ENCODE measurements at regions not wholly inside any gene's neighbourhood (a gene's known extent, or its start where the extent isn't known, plus 50 kb on each side); places are given as distances from the start of the nearest gene placed in this dataset.
"Not testable (repeated sequence)": the region's sequence is repeated elsewhere in the genome, so short reads cannot be mapped to it uniquely, and the experiment has no call there.

GRCh38 chr9:104367507-104367906, 136.6 kb upstream of the OR13F1 start:
- peaks cover 8% of the 10 kb centered on the region for H3K9me3 ChIP-seq (ENCODE audit: control insufficient read depth, low read depth, low read length)
- H3K4me1 ChIP-seq (ENCODE audit: control insufficient read depth, insufficient read depth, low read length) = no peaks in the 10 kb centered on the region
- no peak overlapping the region for H3K4me3 ChIP-seq (ENCODE audit: low read length)
- DNase-seq = no peak
- no peak overlapping the region for H3K27ac ChIP-seq (ENCODE audit: low read length)
- H3K27me3 ChIP-seq (ENCODE audit: control insufficient read depth, insufficient read depth, low read length) = no peaks in the 10 kb centered on the region
- H3K36me3 ChIP-seq (ENCODE audit: control insufficient read depth, insufficient read depth, low read length) = no peaks in the 10 kb centered on the region

DNA sequence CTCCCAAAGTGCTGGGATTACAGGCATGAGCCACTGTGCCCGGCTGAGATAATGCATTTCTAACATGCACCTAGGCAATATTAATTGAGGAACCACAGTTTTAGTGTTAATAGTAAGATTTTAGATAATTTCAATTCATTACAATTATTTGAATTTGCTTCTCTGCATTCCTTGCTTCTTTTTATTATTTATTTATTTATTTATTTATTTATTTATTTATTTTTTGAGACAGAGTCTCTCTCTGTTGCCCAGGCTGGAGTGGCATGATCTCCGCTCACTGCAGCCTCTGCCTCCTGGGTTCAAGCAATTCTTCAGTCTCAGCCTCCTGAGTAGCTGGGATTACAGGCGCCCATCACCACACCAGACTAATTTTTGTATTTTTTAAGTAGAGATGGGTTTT, 135.7 kb upstream of the OR13F1 start:
- not testable (repeated sequence) for H3K27ac ChIP-seq (ENCODE audit: low read length); H3K36me3 ChIP-seq (ENCODE audit: control insufficient read depth, insufficient read depth, low read length); H3K4me3 ChIP-seq (ENCODE audit: low read length); H3K9me3 ChIP-seq (ENCODE audit: control insufficient read depth, low read depth, low read length); DNase-seq; H3K27me3 ChIP-seq (ENCODE audit: control insufficient read depth, insufficient read depth, low read length); H3K4me1 ChIP-seq (ENCODE audit: control insufficient read depth, insufficient read depth, low read length)
- WGBS (ENCODE audit: insufficient coverage, low lambda C conversion rate) = no CpG with 5 or more reads among the region's 3 CpGs

GRCh38 chr9:104374711-104375110, 129.4 kb upstream of the OR13F1 start:
- no peaks in the 10 kb centered on the region for H3K9me3 ChIP-seq (ENCODE audit: control insufficient read depth, low read depth, low read length)
- no peaks in the 10 kb centered on the region for H3K36me3 ChIP-seq (ENCODE audit: control insufficient read depth, insufficient read depth, low read length)
- no peaks in the 10 kb centered on the region for H3K4me1 ChIP-seq (ENCODE audit: control insufficient read depth, insufficient read depth, low read length)
- no peak overlapping the region for H3K27ac ChIP-seq (ENCODE audit: low read length)
- 70% methylated on average over 2 of the region's 3 CpGs for WGBS (ENCODE audit: insufficient coverage, low lambda C conversion rate)
- no peaks in the 10 kb centered on the region for H3K27me3 ChIP-seq (ENCODE audit: control insufficient read depth, insufficient read depth, low read length)
- H3K4me3 ChIP-seq (ENCODE audit: low read length) = no peak overlapping the region
- DNase-seq = no peak

- no peaks in the 10 kb centered on the region for H3K27me3 ChIP-seq (ENCODE audit: control insufficient read depth, insufficient read depth, low read length)
- H3K9me3 ChIP-seq (ENCODE audit: control insufficient read depth, low read depth, low read length) = no peaks in the 10 kb centered on the region
- no peak for DNase-seq
- no peak overlapping the region for H3K27ac ChIP-seq (ENCODE audit: low read length)
- H3K4me3 ChIP-seq (ENCODE audit: low read length) = no peak overlapping the region
- H3K36me3 ChIP-seq (ENCODE audit: control insufficient read depth, insufficient read depth, low read length) = no peaks in the 10 kb centered on the region
- WGBS (ENCODE audit: insufficient coverage, low lambda C conversion rate) = no CpG with 5 or more reads among the region's 2 CpGs
- H3K4me1 ChIP-seq (ENCODE audit: control insufficient read depth, insufficient read depth, low read length) = no peaks in the 10 kb centered on the region
Observed at GRCh38 chr9:104386013-104386412, 118.0 kb upstream of the OR13F1 start.

GRCh38 chr9:104386425-104387069, 117.5 kb upstream of the OR13F1 start:
- no CpG with 5 or more reads among the region's 1 CpG for WGBS (ENCODE audit: insufficient coverage, low lambda C conversion rate)
- no peak overlapping the region for H3K27ac ChIP-seq (ENCODE audit: low read length)
- H3K27me3 ChIP-seq (ENCODE audit: control insufficient read depth, insufficient read depth, low read length) = no peaks in the 10 kb centered on the region
- H3K4me1 ChIP-seq (ENCODE audit: control insufficient read depth, insufficient read depth, low read length) = no peaks in the 10 kb centered on the region
- H3K4me3 ChIP-seq (ENCODE audit: low read length) = no peak overlapping the region
- no peaks in the 10 kb centered on the region for H3K9me3 ChIP-seq (ENCODE audit: control insufficient read depth, low read depth, low read length)
- DNase-seq = peak; percentile 9 to 10
- no peaks in the 10 kb centered on the region for H3K36me3 ChIP-seq (ENCODE audit: control insufficient read depth, insufficient read depth, low read length)

DNA sequence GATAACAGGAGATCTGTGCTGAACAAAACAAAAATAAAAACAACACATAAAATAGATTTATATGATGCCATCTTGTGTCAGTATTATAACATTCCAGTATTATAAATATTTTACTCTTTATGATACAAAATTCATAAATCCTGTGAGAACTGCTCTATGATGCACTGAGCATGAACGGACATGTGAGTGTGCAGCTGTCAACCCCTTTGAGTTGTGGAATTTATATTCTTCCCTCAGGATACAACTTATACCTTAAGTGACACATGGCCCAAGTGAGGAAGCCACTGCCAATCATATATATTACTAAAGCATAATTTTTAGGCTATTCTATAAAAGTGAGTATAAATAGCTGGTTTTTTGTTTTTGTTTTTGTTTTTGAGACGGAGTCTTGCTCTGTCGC, 116.0 kb upstream of the OR13F1 start:
- 100% methylated on average over 2 of the region's 3 CpGs for WGBS (ENCODE audit: insufficient coverage, low lambda C conversion rate)
- Histone ChIP-seq H3K4me3 (ENCODE audit: low read length) (no peak overlapping the region), H3K27me3 (ENCODE audit: control insufficient read depth, insufficient read depth, low read length) (no peaks in the 10 kb centered on the region), H3K4me1 (ENCODE audit: control insufficient read depth, insufficient read depth, low read length) (no peaks in the 10 kb centered on the region), H3K9me3 (ENCODE audit: control insufficient read depth, low read depth, low read length) (no peaks in the 10 kb centered on the region), H3K36me3 (ENCODE audit: control insufficient read depth, insufficient read depth, low read length) (no peaks in the 10 kb centered on the region), H3K27ac (ENCODE audit: low read length) (no peak overlapping the region)
- no peak for DNase-seq

GRCh38 chr9:104389341-104389740, 114.7 kb upstream of the OR13F1 start:
- Histone ChIP-seq H3K36me3 (ENCODE audit: control insufficient read depth, insufficient read depth, low read length) (no peaks in the 10 kb centered on the region), H3K27ac (ENCODE audit: low read length) (no peak overlapping the region), H3K4me3 (ENCODE audit: low read length) (no peak overlapping the region), H3K9me3 (ENCODE audit: control insufficient read depth, low read depth, low read length) (no peaks in the 10 kb centered on the region), H3K4me1 (ENCODE audit: control insufficient read depth, insufficient read depth, low read length) (no peaks in the 10 kb centered on the region), H3K27me3 (ENCODE audit: control insufficient read depth, insufficient read depth, low read length) (no peaks in the 10 kb centered on the region)
- no peak for DNase-seq
- 75% methylated on average over 2 of the region's 4 CpGs for WGBS (ENCODE audit: insufficient coverage, low lambda C conversion rate)

- H3K36me3 ChIP-seq (ENCODE audit: control insufficient read depth, insufficient read depth, low read length); DNase-seq; H3K27me3 ChIP-seq (ENCODE audit: control insufficient read depth, insufficient read depth, low read length); H3K9me3 ChIP-seq (ENCODE audit: control insufficient read depth, low read depth, low read length); H3K4me1 ChIP-seq (ENCODE audit: control insufficient read depth, insufficient read depth, low read length); H3K4me3 ChIP-seq (ENCODE audit: low read length); H3K27ac ChIP-seq (ENCODE audit: low read length): not testable (repeated sequence)
- WGBS (ENCODE audit: insufficient coverage, low lambda C conversion rate) = no CpG with 5 or more reads among the region's 10 CpGs
Observed at GRCh38 chr9:104394901-104395300, 109.2 kb upstream of the OR13F1 start.

DNA sequence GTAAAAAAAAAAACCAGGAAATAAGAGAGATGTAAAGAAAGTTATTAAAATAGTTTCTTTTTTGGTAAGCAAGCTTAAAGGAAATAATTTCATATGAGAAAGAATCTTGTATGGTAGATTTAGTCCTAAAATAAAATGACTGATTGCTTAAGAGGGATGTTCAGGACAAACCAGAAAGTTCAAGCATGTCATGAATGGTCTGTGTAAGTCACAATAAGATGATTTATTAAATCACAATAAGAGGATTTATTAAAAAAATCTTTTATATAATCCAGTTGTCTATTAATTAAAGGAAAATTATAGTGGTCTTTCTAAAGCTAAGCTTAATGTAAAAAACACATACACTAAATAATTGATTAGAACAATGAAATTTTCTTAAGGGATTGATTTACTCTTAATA, 91.8 kb upstream of the OR13F1 start:
- H3K4me3 ChIP-seq (ENCODE audit: low read length) = no peak overlapping the region
- H3K4me1 ChIP-seq (ENCODE audit: control insufficient read depth, insufficient read depth, low read length) = no peaks in the 10 kb centered on the region
- no peaks in the 10 kb centered on the region for H3K27me3 ChIP-seq (ENCODE audit: control insufficient read depth, insufficient read depth, low read length)
- H3K9me3 ChIP-seq (ENCODE audit: control insufficient read depth, low read depth, low read length) = peaks cover 7% of the 10 kb centered on the region
- H3K27ac ChIP-seq (ENCODE audit: low read length) = no peak overlapping the region
- DNase-seq = no peak
- H3K36me3 ChIP-seq (ENCODE audit: control insufficient read depth, insufficient read depth, low read length) = no peaks in the 10 kb centered on the region

DNA sequence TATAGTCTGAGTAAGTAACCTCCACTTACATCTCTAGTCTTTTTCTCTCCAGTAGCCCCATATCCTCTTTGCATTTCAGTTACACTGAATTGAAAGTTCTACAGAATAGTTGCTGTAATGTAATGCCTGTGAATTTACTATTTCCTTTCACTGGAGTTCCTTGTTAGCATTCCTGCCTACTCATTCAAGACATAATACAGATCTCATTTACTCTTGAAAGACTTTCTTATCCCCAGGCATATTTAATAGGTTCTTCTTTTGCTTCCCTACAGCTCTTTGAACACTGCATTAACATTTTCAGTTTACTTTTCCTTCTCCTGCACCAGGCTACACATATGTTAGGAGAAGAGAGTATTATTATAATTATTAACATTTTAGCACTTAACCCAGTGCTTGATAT, 87.6 kb upstream of the OR13F1 start:
- H3K27ac ChIP-seq (ENCODE audit: low read length) = no peak overlapping the region
- H3K4me1 ChIP-seq (ENCODE audit: control insufficient read depth, insufficient read depth, low read length) = no peaks in the 10 kb centered on the region
- no peak overlapping the region for H3K4me3 ChIP-seq (ENCODE audit: low read length)
- H3K36me3 ChIP-seq (ENCODE audit: control insufficient read depth, insufficient read depth, low read length) = no peaks in the 10 kb centered on the region
- H3K27me3 ChIP-seq (ENCODE audit: control insufficient read depth, insufficient read depth, low read length) = no peaks in the 10 kb centered on the region
- no peaks in the 10 kb centered on the region for H3K9me3 ChIP-seq (ENCODE audit: control insufficient read depth, low read depth, low read length)
- DNase-seq = no peak

- Histone ChIP-seq H3K36me3 (ENCODE audit: control insufficient read depth, insufficient read depth, low read length) (no peaks in the 10 kb centered on the region), H3K4me1 (ENCODE audit: control insufficient read depth, insufficient read depth, low read length) (no peaks in the 10 kb centered on the region), H3K9me3 (ENCODE audit: control insufficient read depth, low read depth, low read length) (no peaks in the 10 kb centered on the region), H3K27ac (ENCODE audit: low read length) (no peak overlapping the region), H3K4me3 (ENCODE audit: low read length) (no peak overlapping the region), H3K27me3 (ENCODE audit: control insufficient read depth, insufficient read depth, low read length) (no peaks in the 10 kb centered on the region)
- no CpG with 5 or more reads among the region's 1 CpG for WGBS (ENCODE audit: insufficient coverage, low lambda C conversion rate)
- no peak for DNase-seq
Observed at GRCh38 chr9:104417296-104417695, 86.8 kb upstream of the OR13F1 start.

Data from large intestine (tissue), 3 donors.